HPDE6-E6E7 (cell line): ENCODE measurements at regions not wholly inside any gene's neighbourhood (a gene's known extent, or its start where the extent isn't known, plus 50 kb on each side); places are given as distances from the start of the nearest gene placed in this dataset.
A peak's percentile ranks its signal among the peaks of the same experiment; 100 is the strongest.

Source experiments
- DNase-seq: peaks from one replicate; pipeline ENCODE4 v3.0.0; 2011; ENCODE audit warnings: missing footprints; ENCODE audit errors: extremely low spot score

- no peak for DNase-seq
Measured at GRCh38 chr4:45778514-45778913, 345.3 kb downstream of the GABRG1 start.

GRCh38 chr4:45776146-45776545 is 347.7 kb downstream of the GABRG1 start:
- DNase-seq = no peak

- no peak for DNase-seq
Measured at GRCh38 chr4:45770958-45771357, 352.9 kb downstream of the GABRG1 start.

GRCh38 chr4:45765521-45765920 is 358.3 kb downstream of the GABRG1 start:
- no peak for DNase-seq

- DNase-seq = no peak
Measured at GRCh38 chr4:45751877-45752530, 371.9 kb downstream of the GABRG1 start.

- DNase-seq = no peak
Measured at GRCh38 chr4:45750721-45751120, 373.1 kb downstream of the GABRG1 start.

- DNase-seq = no peak
Measured at GRCh38 chr4:45745741-45746140, 378.1 kb downstream of the GABRG1 start.

GRCh38 chr4:45741897-45742296 is 382.0 kb downstream of the GABRG1 start:
- DNase-seq = no peak

- no peak for DNase-seq
Measured at GRCh38 chr4:45732161-45732560, 391.7 kb downstream of the GABRG1 start.

GRCh38 chr4:45716093-45716492 is 407.8 kb downstream of the GABRG1 start:
- DNase-seq = no peak

GRCh38 chr4:45713996-45714395 is 409.9 kb downstream of the GABRG1 start:
- no peak for DNase-seq

- no peak for DNase-seq
Measured at GRCh38 chr4:45701621-45702020, 422.2 kb downstream of the GABRG1 start.

GRCh38 chr4:45693746-45694145 is 430.1 kb downstream of the GABRG1 start:
- no peak for DNase-seq

GRCh38 chr4:45692131-45692735 is 431.6 kb downstream of the GABRG1 start:
- no peak for DNase-seq

GRCh38 chr4:45688341-45688740 is 435.5 kb downstream of the GABRG1 start:
- no peak for DNase-seq

- DNase-seq = no peak
Measured at GRCh38 chr4:45679411-45679810, 444.4 kb downstream of the GABRG1 start.

GRCh38 chr4:45668128-45668527 is 455.7 kb downstream of the GABRG1 start:
- DNase-seq = no peak

- no peak for DNase-seq
Measured at GRCh38 chr4:45663628-45664081, 460.2 kb downstream of the GABRG1 start.

- DNase-seq = peak; percentile 41
Measured at GRCh38 chr4:45663003-45663402, 460.9 kb downstream of the GABRG1 start.

GRCh38 chr4:45661893-45662292 is 462.0 kb downstream of the GABRG1 start:
- DNase-seq = no peak

- no peak for DNase-seq
Measured at GRCh38 chr4:45650545-45650944, 473.3 kb downstream of the GABRG1 start.

- DNase-seq = no peak
Measured at GRCh38 chr4:45648846-45649245, 475.0 kb downstream of the GABRG1 start.

GRCh38 chr4:45647823-45648222 is 476.0 kb downstream of the GABRG1 start:
- no peak for DNase-seq
